HepG2 (cell line): ENCODE measurements at regions not wholly inside any gene's neighbourhood (a gene's known extent, or its start where the extent isn't known, plus 50 kb on each side); places are given as distances from the start of the nearest gene placed in this dataset.
"Not testable (repeated sequence)": the region's sequence is repeated elsewhere in the genome, so short reads cannot be mapped to it uniquely, and the experiment has no call there.

Experiments used
- ATAC-seq: fragments of 200-7000 bp; cut with Tn5 transposase; 3 replicates; pipeline ENCODE4 v1.9.1; 2020; ENCODE audit warnings: mild to moderate bottlenecking, moderate library complexity
- BruUV-seq: library from RNA; stranded (reverse); fragments of 400-500 nt; replicated peaks from 2 replicates; lab custom pipeline; 2021; lab: Mats Ljungman, UMichigan
- CTCF ChIA-PET: fragments of 300-600 bp; formaldehyde crosslinking; extraction: SDS; loops from one replicate; lab custom pipeline; 2021; ENCODE audit warnings: low total read pairs, inconsistent platforms, low intra/inter-chr PET ratio; lab: Yijun Ruan, JAX
- POLR2A ChIA-PET: fragments of 350-600 bp; sonication (Branson Sonifier 250); formaldehyde crosslinking; loops from one replicate; lab custom pipeline; 2020; ENCODE audit warnings: antibody characterized with exemption, inconsistent platforms; lab: Yijun Ruan, JAX
- DNase-seq: peaks from one replicate; pipeline ENCODE4 v3.0.0-alpha.2; 2015; ENCODE audit warnings: low spot score
- FAIRE-seq: peaks from 3 replicates; lab custom pipeline; 2011; peaks lifted over from hg19 to GRCh38; lab: Jason Lieb, UNC
- H2AFZ ChIP-seq: one replicate; pipeline ENCODE4 v1.6.1; 2011; ENCODE audit warnings: low read length, inconsistent platforms
- H3K27ac ChIP-seq: fragments of 300-600 bp; 3 replicates; pipeline ENCODE4 v1.8.0; 2011; ENCODE audit warnings: mixed run types, mild to moderate bottlenecking, mixed read lengths, low read length, inconsistent platforms; ENCODE audit not compliant: insufficient read depth; ENCODE audit errors: extremely low read length
- H3K27me3 ChIP-seq, 2 experiments: fragments of 200-600 bp in 1 of 2; 2 replicates in 1 of 2; 3 replicates in 1 of 2; pipeline versions ENCODE4 v1.6.0 to v1.8.0; 2011; ENCODE audit warnings: low read length in 2 of 2, mild to moderate bottlenecking in 2 of 2, moderate library complexity in 2 of 2, inconsistent platforms in 1 of 2; ENCODE audit not compliant: insufficient read depth in 2 of 2, control insufficient read depth in 1 of 2
- H3K36me3 ChIP-seq, 2 experiments: fragments of 200-600 bp in 1 of 2; replicated peaks in 1 of 2; 2 replicates in 1 of 2; 3 replicates in 1 of 2; pipeline versions ENCODE4 v1.5.1 to v1.8.0; 2011; ENCODE audit warnings: low read length in 2 of 2, inconsistent platforms in 1 of 2; ENCODE audit not compliant: insufficient read depth in 2 of 2, control insufficient read depth in 1 of 2
- H3K4me1 ChIP-seq: 2 replicates; pipeline ENCODE4 v1.5.1; 2012; ENCODE audit warnings: low read length, inconsistent platforms; ENCODE audit not compliant: insufficient read depth
- H3K4me2 ChIP-seq: 2 replicates; pipeline ENCODE4 v1.6.0; 2011; ENCODE audit warnings: low read depth, low read length, inconsistent platforms
- H3K4me3 ChIP-seq, 3 experiments: fragments of 200-600 bp in 1 of 3; sonication (generic), shearing (Covaris generic) in 1 of 3; replicated peaks in 1 of 3; 2 replicates each; pipeline ENCODE4 v1.5.1; 2011 to 2016; ENCODE audit warnings: low read length in 3 of 3, inconsistent platforms in 2 of 3, low read depth in 2 of 3, mild to moderate bottlenecking in 2 of 3, control low read depth in 1 of 3, mixed read lengths in 1 of 3; ENCODE audit not compliant: insufficient read depth in 1 of 3
- H3K79me2 ChIP-seq: one replicate; pipeline ENCODE4 v1.6.1; 2011; ENCODE audit warnings: low read length, inconsistent platforms; ENCODE audit not compliant: insufficient read depth
- H3K9ac ChIP-seq: 2 replicates; pipeline ENCODE4 v1.6.0; 2011; ENCODE audit warnings: mild to moderate bottlenecking, low read depth, low read length, inconsistent platforms; ENCODE audit not compliant: insufficient read depth
- H3K9me3 ChIP-seq: 2 replicates; pipeline ENCODE4 v1.5.1; 2012; ENCODE audit warnings: mild to moderate bottlenecking, low read length
- H4K20me1 ChIP-seq: 2 replicates; pipeline ENCODE4 v1.6.0; 2011; ENCODE audit warnings: inconsistent platforms, mild to moderate bottlenecking, low read length, moderate library complexity; ENCODE audit not compliant: insufficient read depth
- ETV6 ChIP-seq: sonication (generic); formaldehyde crosslinking; conservative IDR thresholded peaks from 2 replicates; pipeline ENCODE4 v1.4.0; 2020; ENCODE audit warnings: missing genetic modification reagents
- ISL2 ChIP-seq: sonication (generic); formaldehyde crosslinking; IDR thresholded peaks from 2 replicates; pipeline ENCODE4 v1.5.0; 2020; ENCODE audit warnings: missing genetic modification reagents
- MXD1 ChIP-seq: sonication (generic); formaldehyde crosslinking; IDR thresholded peaks from 2 replicates; pipeline ENCODE4 v1.4.0; 2020; ENCODE audit warnings: mild to moderate bottlenecking, missing genetic modification reagents
- RXRA ChIP-seq: sonication (generic); formaldehyde crosslinking; IDR thresholded peaks from 2 replicates; pipeline ENCODE4 v1.5.1; 2020; ENCODE audit warnings: missing genetic modification reagents
- ZBTB34 ChIP-seq: sonication (generic); formaldehyde crosslinking; IDR thresholded peaks from 2 replicates; pipeline ENCODE4 v1.8.0; 2022; ENCODE audit warnings: mild to moderate bottlenecking, missing genetic modification reagents
- ZNF772 ChIP-seq: sonication (generic); formaldehyde crosslinking; IDR thresholded peaks from 2 replicates; pipeline ENCODE4 v1.5.0; 2020; ENCODE audit warnings: mild to moderate bottlenecking, missing genetic modification reagents
- WGBS: methylation state at CpG from one replicate; pipeline ENCODE4 v1.1.6; 2017; ENCODE audit warnings: low lambda C conversion rate; 5-methylcytosine and 5-hydroxymethylcytosine counted together
- in situ Hi-C: cut with HindIII; loops from 2 replicates; pipeline ENCODE4 v1.10.0; 2017; ENCODE audit warnings: low pct_unique_long_range_greater_than_20kb; ENCODE audit not compliant: extremely low pct_ligation_motif_present
- intact Hi-C: fragments of 100-400 bp; cut with micrococcal nuclease; formaldehyde crosslinking; loops from one replicate; pipeline ENCODE4 v1.10.0; 2022; ENCODE audit not compliant: unreplicated experiment
- TF ChIP-seq, protein P1 (sequence below): sonication (generic); formaldehyde crosslinking; IDR thresholded peaks from 2 replicates; pipeline ENCODE4 v1.5.0; 2020; ENCODE audit warnings: missing genetic modification reagents
- TF ChIP-seq, protein P2 (sequence below): sonication (generic); formaldehyde crosslinking; IDR thresholded peaks from 2 replicates; pipeline ENCODE4 v1.8.1; 2023; ENCODE audit warnings: missing genetic modification reagents, inconsistent platforms, borderline replicate concordance
- TF ChIP-seq, protein P3 (sequence below): fragments of 450-650 bp; IDR thresholded peaks from 2 replicates; pipeline ENCODE4 v1.6.1; 2017; ENCODE audit warnings: mild to moderate bottlenecking

DNA sequence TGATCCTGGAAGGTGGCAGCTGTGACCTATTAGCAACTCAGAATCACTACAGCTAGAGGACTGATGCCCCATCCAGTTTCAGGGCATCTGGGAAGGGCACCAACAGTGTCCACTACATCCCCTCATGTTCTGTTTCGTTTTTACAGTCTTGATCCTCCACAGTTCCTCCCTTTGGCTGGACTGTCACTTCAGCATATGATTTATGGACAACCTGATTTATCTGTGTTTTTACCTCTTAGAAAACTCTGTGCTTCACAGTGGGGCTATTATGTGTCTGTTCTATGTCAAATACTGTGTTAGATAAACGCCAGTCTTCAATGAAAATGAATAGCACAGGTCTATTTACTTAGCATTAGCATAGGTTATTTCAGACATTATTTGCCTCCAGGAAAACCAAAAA, 63.1 kb upstream of the GRPR start (continued):
- TF ChIP-seq, protein P1, sequence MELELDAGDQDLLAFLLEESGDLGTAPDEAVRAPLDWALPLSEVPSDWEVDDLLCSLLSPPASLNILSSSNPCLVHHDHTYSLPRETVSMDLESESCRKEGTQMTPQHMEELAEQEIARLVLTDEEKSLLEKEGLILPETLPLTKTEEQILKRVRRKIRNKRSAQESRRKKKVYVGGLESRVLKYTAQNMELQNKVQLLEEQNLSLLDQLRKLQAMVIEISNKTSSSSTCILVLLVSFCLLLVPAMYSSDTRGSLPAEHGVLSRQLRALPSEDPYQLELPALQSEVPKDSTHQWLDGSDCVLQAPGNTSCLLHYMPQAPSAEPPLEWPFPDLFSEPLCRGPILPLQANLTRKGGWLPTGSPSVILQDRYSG (CRISPR knock-in tag) = no peak
- TF ChIP-seq MXD1 (CRISPR knock-in tag) (no peak), ETV6 (CRISPR knock-in tag) (no peak)

GRCh38 chrX:16049126-16049525, 74.2 kb upstream of the GRPR start:
- H3K79me2 ChIP-seq, H3K27ac ChIP-seq, in situ Hi-C loops, ATAC-seq, intact Hi-C loops, CTCF ChIA-PET, H4K20me1 ChIP-seq, BruUV-seq, H3K9ac ChIP-seq, H3K36me3 ChIP-seq, H3K4me2 ChIP-seq, DNase-seq, FAIRE-seq, H3K27me3 ChIP-seq, POLR2A ChIA-PET, H3K4me3 ChIP-seq, H3K4me1 ChIP-seq, H3K9me3 ChIP-seq, H2AFZ ChIP-seq: not testable (repeated sequence)
- 5% methylated on average over 9 of the region's 9 CpGs for WGBS

DNA sequence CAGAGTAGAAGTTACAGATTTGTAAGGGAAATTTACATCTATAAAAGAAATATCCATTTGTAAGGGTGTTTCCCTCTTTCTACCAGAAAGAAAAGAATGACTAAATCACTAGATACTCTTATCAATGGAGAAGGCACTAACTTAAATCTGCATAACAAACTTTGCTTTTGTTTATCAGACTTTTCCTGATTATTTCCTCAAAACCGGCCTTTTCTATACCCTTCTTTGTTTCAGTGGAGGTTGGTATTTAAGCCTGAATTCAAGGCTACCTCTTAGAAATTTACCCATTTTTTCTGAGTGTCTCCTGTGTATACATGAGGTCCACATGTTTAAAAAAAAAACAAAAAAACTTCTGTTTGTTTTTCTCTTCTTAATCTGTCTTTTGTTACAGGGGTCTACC, 80.4 kb upstream of the GRPR start:
- no peak overlapping the region for H2AFZ ChIP-seq
- H3K4me2 ChIP-seq = no peak overlapping the region
- FAIRE-seq (no peak), ATAC-seq (no peak), DNase-seq (no peak)
- no peaks in the 10 kb centered on the region for H3K9me3 ChIP-seq
- no peaks in the 10 kb centered on the region for H3K27me3 ChIP-seq
- intact Hi-C loops (no loop called here), in situ Hi-C loops (no loop called here)
- BruUV-seq = no TSS peak
- no peak overlapping the region for H3K4me3 ChIP-seq
- H4K20me1 ChIP-seq = no peaks in the 10 kb centered on the region
- H3K27ac ChIP-seq = no peak overlapping the region
- no peaks in the 10 kb centered on the region for H3K36me3 ChIP-seq
- ChIA-PET POLR2A (no interaction called here), CTCF (no interaction called here)
- H3K79me2 ChIP-seq = no peaks in the 10 kb centered on the region
- H3K4me1 ChIP-seq = no peaks in the 10 kb centered on the region
- 0% methylated on average over 1 of the region's 1 CpG for WGBS
- H3K9ac ChIP-seq = no peak overlapping the region
- TF ChIP-seq, protein P2, sequence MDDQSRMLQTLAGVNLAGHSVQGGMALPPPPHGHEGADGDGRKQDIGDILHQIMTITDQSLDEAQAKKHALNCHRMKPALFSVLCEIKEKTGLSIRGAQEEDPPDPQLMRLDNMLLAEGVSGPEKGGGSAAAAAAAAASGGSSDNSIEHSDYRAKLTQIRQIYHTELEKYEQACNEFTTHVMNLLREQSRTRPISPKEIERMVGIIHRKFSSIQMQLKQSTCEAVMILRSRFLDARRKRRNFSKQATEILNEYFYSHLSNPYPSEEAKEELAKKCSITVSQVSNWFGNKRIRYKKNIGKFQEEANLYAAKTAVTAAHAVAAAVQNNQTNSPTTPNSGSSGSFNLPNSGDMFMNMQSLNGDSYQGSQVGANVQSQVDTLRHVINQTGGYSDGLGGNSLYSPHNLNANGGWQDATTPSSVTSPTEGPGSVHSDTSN (CRISPR knock-in tag) = no peak
- TF ChIP-seq, protein P3, sequence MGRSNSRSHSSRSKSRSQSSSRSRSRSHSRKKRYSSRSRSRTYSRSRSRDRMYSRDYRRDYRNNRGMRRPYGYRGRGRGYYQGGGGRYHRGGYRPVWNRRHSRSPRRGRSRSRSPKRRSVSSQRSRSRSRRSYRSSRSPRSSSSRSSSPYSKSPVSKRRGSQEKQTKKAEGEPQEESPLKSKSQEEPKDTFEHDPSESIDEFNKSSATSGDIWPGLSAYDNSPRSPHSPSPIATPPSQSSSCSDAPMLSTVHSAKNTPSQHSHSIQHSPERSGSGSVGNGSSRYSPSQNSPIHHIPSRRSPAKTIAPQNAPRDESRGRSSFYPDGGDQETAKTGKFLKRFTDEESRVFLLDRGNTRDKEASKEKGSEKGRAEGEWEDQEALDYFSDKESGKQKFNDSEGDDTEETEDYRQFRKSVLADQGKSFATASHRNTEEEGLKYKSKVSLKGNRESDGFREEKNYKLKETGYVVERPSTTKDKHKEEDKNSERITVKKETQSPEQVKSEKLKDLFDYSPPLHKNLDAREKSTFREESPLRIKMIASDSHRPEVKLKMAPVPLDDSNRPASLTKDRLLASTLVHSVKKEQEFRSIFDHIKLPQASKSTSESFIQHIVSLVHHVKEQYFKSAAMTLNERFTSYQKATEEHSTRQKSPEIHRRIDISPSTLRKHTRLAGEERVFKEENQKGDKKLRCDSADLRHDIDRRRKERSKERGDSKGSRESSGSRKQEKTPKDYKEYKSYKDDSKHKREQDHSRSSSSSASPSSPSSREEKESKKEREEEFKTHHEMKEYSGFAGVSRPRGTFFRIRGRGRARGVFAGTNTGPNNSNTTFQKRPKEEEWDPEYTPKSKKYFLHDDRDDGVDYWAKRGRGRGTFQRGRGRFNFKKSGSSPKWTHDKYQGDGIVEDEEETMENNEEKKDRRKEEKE = no peak
- TF ChIP-seq ZBTB34 (CRISPR knock-in tag) (no peak), ISL2 (CRISPR knock-in tag) (no peak), RXRA (CRISPR knock-in tag) (no peak), ZNF772 (CRISPR knock-in tag) (no peak)
